Liver (tissue), 3 donors: ENCODE measurements at regions not wholly inside any gene's neighbourhood (a gene's known extent, or its start where the extent isn't known, plus 50 kb on each side); places are given as distances from the start of the nearest gene placed in this dataset.

Experiments used
- ATF3 ChIP-seq: IDR thresholded peaks from 2 replicates; pipeline ENCODE4 v1.6.1; 2016; ENCODE audit warnings: antibody characterized with exemption
- CTCF ChIP-seq: fragments of 150-350 bp; IDR thresholded peaks from 2 replicates; pipeline ENCODE4 v1.5.1; 2017; ENCODE audit warnings: improper control_type of control experiment, low read depth, low read length; ENCODE audit not compliant: missing input control
- GABPA ChIP-seq, 2 donors: IDR thresholded peaks in 1 of 2; conservative IDR thresholded peaks in 1 of 2; 2 replicates each; pipeline ENCODE4 v1.6.1; 2016; ENCODE audit warnings: antibody characterized with exemption in 2 of 2, mild to moderate bottlenecking in 1 of 2, moderate library complexity in 1 of 2
- MAX ChIP-seq: IDR thresholded peaks from 2 replicates; pipeline ENCODE4 v1.6.1; 2016; ENCODE audit warnings: antibody characterized with exemption
- REST ChIP-seq: IDR thresholded peaks from 2 replicates; pipeline ENCODE4 v1.6.1; 2016; ENCODE audit warnings: antibody characterized with exemption, mild to moderate bottlenecking
- SP1 ChIP-seq: IDR thresholded peaks from 2 replicates; pipeline ENCODE4 v1.6.1; 2018; ENCODE audit warnings: antibody characterized with exemption, mild to moderate bottlenecking
- donor health status: healthy.
- donor health status: healthy.

GRCh38 chr15:96473556-96473955 is 143.1 kb downstream of the NR2F2 start:
- TF ChIP-seq SP1 (no peak), GABPA (IDR thresholded peaks at IDR 0.05 in 1 of 2, conservative IDR thresholded peaks at IDR 0.05 in 1 of 2) (no peak), CTCF (no peak), REST (no peak), MAX (no peak), ATF3 (no peak)
